Gastroesophageal sphincter (tissue), 4 donors: ENCODE measurements at regions not wholly inside any gene's neighbourhood (a gene's known extent, or its start where the extent isn't known, plus 50 kb on each side); places are given as distances from the start of the nearest gene placed in this dataset.

Source experiments
- ATAC-seq: fragments of 150-250 bp; one replicate; pipeline ENCODE4 v1.9.1; 2016; ENCODE audit warnings: mild to moderate bottlenecking, moderate library complexity
- H3K27ac ChIP-seq, 4 donors: fragments of 200-600 bp; sonication (generic) in 3 of 4; 1 replicate in 3 of 4; 2 replicates in 1 of 4; pipeline ENCODE4 v1.5.1; 2016 to 2019
- H3K27me3 ChIP-seq: fragments of 200-600 bp; sonication (generic); one replicate; pipeline ENCODE4 v1.5.1; 2019
- H3K36me3 ChIP-seq, 2 donors: fragments of 200-600 bp; sonication (generic); one replicate each; pipeline ENCODE4 v1.5.1; 2019; ENCODE audit warnings: control low read depth in 1 of 2
- H3K4me1 ChIP-seq, 3 donors: fragments of 200-600 bp; sonication (generic); 1 replicate in 2 of 3; 2 replicates in 1 of 3; pipeline ENCODE4 v1.5.1; 2016 to 2019; ENCODE audit warnings: control low read depth in 2 of 3
- H3K4me3 ChIP-seq, 2 donors: fragments of 200-600 bp; sonication (generic); one replicate each; pipeline ENCODE4 v1.5.1; 2019; ENCODE audit warnings: mild to moderate bottlenecking in 1 of 2, moderate library complexity in 1 of 2
- H3K9me3 ChIP-seq, 3 donors: fragments of 200-600 bp; sonication (generic); one replicate each; pipeline ENCODE4 v1.5.1; 2017 to 2019; ENCODE audit warnings: control low read depth in 2 of 3
- EP300 ChIP-seq: sonication (generic); formaldehyde crosslinking; IDR thresholded peaks from one replicate; pipeline ENCODE4 v1.6.1; 2017; ENCODE audit warnings: antibody characterized with exemption, mild to moderate bottlenecking
- POLR2A ChIP-seq, 2 donors: fragments of 450-650 bp; IDR thresholded peaks; one replicate each; pipeline ENCODE4 v1.6.1; 2017; ENCODE audit warnings: antibody characterized with exemption in 2 of 2, mild to moderate bottlenecking in 2 of 2, moderate library complexity in 1 of 2
- POLR2AphosphoS5 ChIP-seq: sonication (generic); formaldehyde crosslinking; IDR thresholded peaks from one replicate; pipeline ENCODE4 v1.6.1; 2017; ENCODE audit warnings: antibody characterized with exemption
- WGBS, 2 donors: methylation state at CpG; one replicate each; pipeline ENCODE4 v1.1.5; 2018; ENCODE audit warnings: low coverage in 1 of 2; 5-methylcytosine and 5-hydroxymethylcytosine counted together
- TF ChIP-seq, protein P1 (sequence below), 4 experiments: fragments of 200-600 bp in 2 of 4; fragments of 450-650 bp in 2 of 4; sonication (generic) in 1 of 4; IDR thresholded peaks; one replicate each; pipeline ENCODE4 v1.5.1; 2017 to 2019; ENCODE audit warnings: antibody characterized with exemption in 4 of 4, mild to moderate bottlenecking in 2 of 4, moderate library complexity in 2 of 4

DNA sequence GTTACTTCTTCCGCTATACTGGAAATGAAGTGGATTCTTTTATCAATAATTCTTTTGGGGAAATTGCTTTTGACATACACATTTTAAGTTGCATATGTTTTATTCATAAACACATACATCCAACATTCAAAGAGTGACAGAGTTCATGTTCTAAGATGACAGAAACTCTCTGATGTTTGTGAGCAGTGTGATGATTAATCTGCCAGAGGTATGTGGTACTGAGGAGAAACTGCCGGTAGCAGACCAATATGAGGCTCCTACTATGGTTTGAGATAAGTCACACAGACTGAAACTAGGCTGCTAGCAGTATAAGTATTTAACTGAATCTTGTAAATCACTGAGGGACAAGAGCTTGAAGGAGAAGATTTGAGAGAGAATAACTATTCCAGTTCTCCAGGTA is 524.1 kb upstream of the SEMA3D start:
- Histone ChIP-seq H3K9me3 (no peaks in the 10 kb centered on the region), H3K36me3 (no peaks in the 10 kb centered on the region), H3K4me1 (no peaks in the 10 kb centered on the region), H3K27me3 (no peaks in the 10 kb centered on the region), H3K4me3 (no peak overlapping the region), H3K27ac (no peak overlapping the region)
- TF ChIP-seq, protein P1, sequence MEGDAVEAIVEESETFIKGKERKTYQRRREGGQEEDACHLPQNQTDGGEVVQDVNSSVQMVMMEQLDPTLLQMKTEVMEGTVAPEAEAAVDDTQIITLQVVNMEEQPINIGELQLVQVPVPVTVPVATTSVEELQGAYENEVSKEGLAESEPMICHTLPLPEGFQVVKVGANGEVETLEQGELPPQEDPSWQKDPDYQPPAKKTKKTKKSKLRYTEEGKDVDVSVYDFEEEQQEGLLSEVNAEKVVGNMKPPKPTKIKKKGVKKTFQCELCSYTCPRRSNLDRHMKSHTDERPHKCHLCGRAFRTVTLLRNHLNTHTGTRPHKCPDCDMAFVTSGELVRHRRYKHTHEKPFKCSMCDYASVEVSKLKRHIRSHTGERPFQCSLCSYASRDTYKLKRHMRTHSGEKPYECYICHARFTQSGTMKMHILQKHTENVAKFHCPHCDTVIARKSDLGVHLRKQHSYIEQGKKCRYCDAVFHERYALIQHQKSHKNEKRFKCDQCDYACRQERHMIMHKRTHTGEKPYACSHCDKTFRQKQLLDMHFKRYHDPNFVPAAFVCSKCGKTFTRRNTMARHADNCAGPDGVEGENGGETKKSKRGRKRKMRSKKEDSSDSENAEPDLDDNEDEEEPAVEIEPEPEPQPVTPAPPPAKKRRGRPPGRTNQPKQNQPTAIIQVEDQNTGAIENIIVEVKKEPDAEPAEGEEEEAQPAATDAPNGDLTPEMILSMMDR (IDR thresholded peaks at IDR 0.05), result no peak
- TF ChIP-seq POLR2A (IDR thresholded peaks at IDR 0.05) (no peak), EP300 (no peak), POLR2AphosphoS5 (no peak)
- 89 to 93% methylated on average over 2 of the region's 2 CpGs for WGBS, 2 donors
- no peak for ATAC-seq

DNA sequence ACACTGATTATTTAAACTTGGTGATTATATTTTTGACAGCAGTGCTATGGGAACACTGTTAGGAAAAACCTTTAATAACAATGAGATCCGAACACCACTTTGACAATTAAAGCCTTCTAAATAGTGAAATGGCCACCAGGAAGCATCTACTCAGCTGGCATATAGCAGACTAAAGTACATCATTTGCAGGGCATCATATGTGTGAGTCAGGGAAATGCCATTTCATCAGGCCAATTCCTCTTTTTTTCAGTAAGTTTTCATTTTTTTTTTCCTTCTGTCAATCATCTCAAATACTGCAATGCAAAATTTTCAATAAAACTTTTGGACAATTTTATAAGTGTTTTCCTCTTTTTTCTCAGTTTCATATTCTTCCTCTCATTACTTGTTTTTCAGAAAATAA is 521.4 kb upstream of the SEMA3D start:
- TF ChIP-seq POLR2A (IDR thresholded peaks at IDR 0.05) (no peak), POLR2AphosphoS5 (no peak), EP300 (no peak)
- TF ChIP-seq, protein P1 (IDR thresholded peaks at IDR 0.05), result no peak
- WGBS, 2 donors, result 75 to 100% methylated on average over 1 of the region's 1 CpG
- Histone ChIP-seq H3K36me3 (no peaks in the 10 kb centered on the region), H3K4me3 (no peak overlapping the region), H3K27ac (no peak overlapping the region), H3K4me1 (no peaks in the 10 kb centered on the region), H3K27me3 (no peaks in the 10 kb centered on the region), H3K9me3 (no peaks in the 10 kb centered on the region)
- no peak for ATAC-seq

DNA sequence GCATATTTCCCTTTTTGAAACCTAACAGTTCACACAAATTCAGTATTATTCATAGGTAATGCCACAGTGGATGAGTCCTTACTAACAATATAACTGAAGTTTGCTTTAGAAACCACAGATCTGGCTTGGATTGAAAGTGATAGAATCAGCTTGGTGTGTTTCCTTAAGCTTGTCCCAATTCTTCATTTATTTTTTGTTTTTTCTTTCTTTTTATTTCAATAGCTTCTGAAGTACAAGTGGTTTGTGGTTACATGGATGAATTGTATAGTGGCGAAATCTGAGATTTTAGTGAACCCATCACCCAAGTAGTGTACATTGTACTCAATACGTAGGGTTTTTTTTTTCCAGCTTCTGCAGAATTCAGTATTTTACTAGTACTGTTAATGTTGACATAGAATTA is 518.2 kb upstream of the SEMA3D start:
- Histone ChIP-seq H3K27ac (no peak overlapping the region), H3K9me3 (no peaks in the 10 kb centered on the region), H3K4me1 (no peaks in the 10 kb centered on the region), H3K27me3 (no peaks in the 10 kb centered on the region), H3K36me3 (no peaks in the 10 kb centered on the region), H3K4me3 (no peak overlapping the region)
- no peak for ATAC-seq
- WGBS, 2 donors, result 92 to 97% methylated on average over 2 of the region's 2 CpGs
- no peak for TF ChIP-seq POLR2A (IDR thresholded peaks at IDR 0.05)
- no peak for TF ChIP-seq EP300
- TF ChIP-seq, protein P1 (IDR thresholded peaks at IDR 0.05), result no peak
- no peak for TF ChIP-seq POLR2AphosphoS5

DNA sequence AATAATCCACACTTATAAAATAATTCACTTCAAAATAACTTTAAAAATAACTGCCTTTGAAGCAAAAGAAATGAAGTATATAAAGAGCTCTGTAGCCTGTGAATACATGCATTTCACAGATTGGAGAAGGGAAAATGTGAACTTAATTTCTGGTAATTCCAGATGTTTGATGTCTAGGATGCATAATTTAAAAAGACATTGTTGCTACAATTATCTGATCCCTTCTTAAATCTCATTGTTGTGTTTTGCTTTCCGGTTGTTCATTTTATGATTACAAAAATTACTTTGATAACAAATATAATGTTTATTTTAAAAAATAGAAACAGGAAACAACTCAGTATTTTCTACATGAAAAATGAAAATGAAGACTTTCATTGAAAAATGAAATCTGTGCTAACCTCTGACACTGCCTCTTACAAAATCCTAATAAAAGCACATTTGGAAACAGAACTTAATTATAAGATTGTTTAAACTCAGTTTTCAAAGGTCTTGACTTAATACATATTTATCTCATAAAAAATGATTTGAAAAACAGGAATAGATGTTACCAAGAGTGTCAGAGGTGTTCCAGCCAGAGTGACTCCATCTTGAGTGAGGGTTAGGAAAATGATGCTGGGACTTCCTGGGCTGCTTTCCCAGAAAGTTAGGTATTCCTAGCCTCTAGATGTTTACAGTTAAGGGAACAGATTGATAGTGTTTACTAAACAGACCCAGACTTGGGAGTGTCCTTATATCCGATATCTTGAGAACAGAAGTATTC is 516.6 kb upstream of the SEMA3D start:
- Histone ChIP-seq H3K27me3 (no peaks in the 10 kb centered on the region), H3K4me1 (no peaks in the 10 kb centered on the region), H3K27ac (no peak overlapping the region), H3K36me3 (no peaks in the 10 kb centered on the region), H3K9me3 (no peaks in the 10 kb centered on the region), H3K4me3 (no peak overlapping the region)
- ATAC-seq, result no peak
- WGBS, 2 donors, result 35 to 47% methylated on average over 2 of the region's 2 CpGs
- no peak for TF ChIP-seq EP300
- TF ChIP-seq POLR2AphosphoS5, result no peak
- TF ChIP-seq, protein P1 (IDR thresholded peaks at IDR 0.05), result no peak

DNA sequence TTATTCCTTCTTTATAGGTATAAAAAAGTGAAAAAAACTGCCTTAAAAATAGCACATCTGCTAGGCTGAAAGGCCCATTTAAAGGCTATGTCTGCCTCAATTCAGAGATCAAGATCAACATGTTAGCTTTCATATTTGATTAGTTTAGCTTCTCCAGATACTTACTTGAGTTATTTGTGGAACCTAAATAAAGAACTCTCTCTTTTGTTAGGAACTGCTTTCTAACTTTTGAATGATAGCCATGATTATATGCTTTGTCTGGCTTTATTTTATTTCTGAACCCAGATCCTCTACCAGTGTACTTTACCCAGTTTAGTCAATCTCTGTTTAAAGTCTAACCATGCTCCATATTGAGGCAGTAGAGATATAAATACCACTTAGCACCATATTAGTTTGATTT is 515.5 kb upstream of the SEMA3D start:
- Histone ChIP-seq H3K4me3 (no peak overlapping the region), H3K9me3 (no peaks in the 10 kb centered on the region), H3K36me3 (no peaks in the 10 kb centered on the region), H3K27me3 (no peaks in the 10 kb centered on the region), H3K27ac (no peak overlapping the region), H3K4me1 (no peaks in the 10 kb centered on the region)
- ATAC-seq, result no peak
- TF ChIP-seq EP300 (no peak), POLR2AphosphoS5 (no peak), POLR2A (IDR thresholded peaks at IDR 0.05) (no peak)
- TF ChIP-seq, protein P1 (IDR thresholded peaks at IDR 0.05), result no peak
